Hematopoietic multipotent progenitor cell treated with erythropoietin and hydrocortisone succinate and interleukin-3 and kit ligand, for 6 days (in vitro differentiated cells): ENCODE measurements at regions not wholly inside any gene's neighbourhood (a gene's known extent, or its start where the extent isn't known, plus 50 kb on each side); places are given as distances from the start of the nearest gene placed in this dataset.
"Not testable (repeated sequence)": the region's sequence is repeated elsewhere in the genome, so short reads cannot be mapped to it uniquely, and the experiment has no call there.

Experiments used
- DNase-seq: peaks from one replicate; pipeline ENCODE4 v3.0.0-alpha.2; 2015

DNA sequence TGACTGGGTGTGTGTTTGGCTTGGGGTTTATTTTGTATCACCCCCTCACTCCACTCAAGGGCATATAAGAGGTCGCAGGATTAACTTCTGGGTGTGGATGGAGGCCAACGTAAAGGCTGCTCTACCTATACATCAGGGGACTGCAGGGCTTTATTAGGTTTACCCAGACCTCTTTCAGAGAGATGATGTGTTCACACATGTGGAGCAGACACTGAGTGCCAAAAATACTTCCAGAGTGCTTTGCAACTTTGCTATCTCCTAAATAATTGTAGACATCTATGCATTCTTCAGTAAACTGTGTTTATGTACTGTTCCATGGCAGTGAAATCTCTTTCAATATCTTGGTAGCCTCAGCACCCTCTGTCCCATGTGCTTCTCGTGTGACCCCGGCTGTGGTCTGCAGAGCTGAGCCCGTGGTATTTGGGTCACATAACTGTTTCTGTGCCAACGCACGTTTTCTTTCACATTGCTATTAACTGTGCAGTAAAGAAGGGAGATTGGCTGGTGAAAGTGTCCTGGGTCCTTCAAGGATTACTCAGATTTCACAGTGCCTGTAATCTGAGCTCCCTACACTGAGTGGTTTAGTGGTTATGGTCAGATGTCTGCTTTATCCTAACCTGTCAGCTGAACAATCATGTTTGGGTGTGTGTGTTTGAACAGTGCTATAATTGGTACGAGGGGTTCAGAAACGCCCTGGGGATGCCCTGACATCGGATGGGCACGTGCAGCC is 208.1 kb downstream of the VAPA start:
- no peak for DNase-seq

- DNase-seq: no peak
These were observed 209.5 kb downstream of the VAPA start for GRCh38 chr18:10122988-10123950.

DNA sequence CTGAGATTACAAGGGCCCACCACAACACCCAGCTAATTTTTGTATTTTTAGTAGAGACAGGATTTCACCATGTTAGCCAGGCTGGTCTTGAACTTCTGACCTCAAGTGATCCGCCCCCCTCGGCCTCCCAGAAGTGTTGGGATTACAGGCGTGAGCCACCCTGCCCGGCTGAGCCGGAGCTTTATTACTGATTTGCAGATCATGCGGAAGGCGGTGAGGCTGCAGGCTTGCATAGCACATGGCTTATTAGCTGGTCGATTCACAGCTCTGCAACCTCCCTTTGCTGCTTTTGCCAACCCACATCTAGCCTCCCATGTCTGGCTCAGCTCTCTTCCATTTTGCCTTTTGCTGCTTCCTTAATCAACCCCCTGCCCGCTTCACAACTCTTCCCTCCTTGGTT is 210.3 kb downstream of the VAPA start:
- no peak for DNase-seq

DNA sequence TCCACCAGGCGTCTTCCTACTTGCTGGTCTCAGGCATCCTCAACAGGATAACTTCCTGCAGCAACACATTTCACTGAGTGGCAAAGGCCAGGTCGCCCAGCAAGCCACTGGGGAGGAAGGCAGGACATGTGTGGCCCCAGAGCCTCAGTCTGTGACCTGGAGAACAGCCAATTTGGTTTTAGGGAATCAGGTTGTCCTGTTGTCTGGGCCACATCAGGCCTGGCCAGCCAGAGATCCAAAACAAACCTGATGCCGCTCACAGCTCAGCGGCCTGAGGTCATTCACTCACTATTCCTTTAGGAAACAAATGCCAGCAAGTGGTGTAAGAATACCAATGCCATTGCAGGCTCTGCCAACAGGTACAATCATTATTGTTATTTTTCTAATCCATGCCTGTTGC is 210.7 kb downstream of the VAPA start:
- DNase-seq: no peak

DNA sequence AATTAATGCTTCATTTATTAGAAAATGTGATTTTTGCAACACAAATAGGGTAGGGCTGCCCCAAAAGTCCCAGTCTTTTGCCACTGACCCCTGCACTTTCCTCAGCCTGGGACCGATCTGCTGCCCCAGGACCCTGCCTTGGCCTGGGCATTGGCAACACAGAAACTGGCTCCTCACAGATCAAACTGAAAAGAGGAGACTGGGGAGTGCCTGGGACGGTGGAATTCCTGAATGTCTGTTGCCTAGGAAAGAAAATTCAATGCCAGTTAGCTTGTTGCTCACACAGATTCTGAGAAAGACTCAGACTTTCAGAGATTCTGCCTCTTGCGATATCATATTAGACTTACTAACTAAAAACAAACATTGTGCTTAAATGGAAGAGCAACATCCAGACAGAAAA is 211.2 kb downstream of the VAPA start:
- DNase-seq: no peak

DNA sequence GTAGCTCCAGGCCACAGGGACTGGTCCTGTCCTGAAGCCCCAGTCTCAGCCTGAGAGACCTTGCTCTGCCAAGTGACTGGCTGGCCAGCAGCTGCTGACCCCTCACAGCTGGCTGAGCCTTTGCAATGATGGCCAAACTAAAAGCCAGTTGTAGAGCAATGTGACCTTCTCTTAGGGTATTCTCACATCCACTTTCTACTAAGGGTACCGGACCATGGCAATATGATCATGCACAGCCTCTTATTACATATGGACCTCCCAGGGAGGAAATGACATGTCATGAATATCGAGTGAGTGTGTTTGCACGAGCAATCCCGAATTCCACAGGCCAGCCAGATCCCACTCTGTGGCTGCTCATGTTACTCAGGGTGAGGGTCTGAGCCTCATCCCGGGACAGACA is 213.9 kb downstream of the VAPA start:
- DNase-seq: no peak

- DNase-seq: no peak
These were observed 215.2 kb downstream of the VAPA start for GRCh38 chr18:10128921-10129501.

- DNase-seq: no peak
These were observed 216.8 kb downstream of the VAPA start for GRCh38 chr18:10130606-10131005.

GRCh38 chr18:10131081-10131459 is 217.3 kb downstream of the VAPA start:
- DNase-seq: no peak

GRCh38 chr18:10131460-10132395 is 217.9 kb downstream of the VAPA start:
- DNase-seq: peak; percentile 11

DNA sequence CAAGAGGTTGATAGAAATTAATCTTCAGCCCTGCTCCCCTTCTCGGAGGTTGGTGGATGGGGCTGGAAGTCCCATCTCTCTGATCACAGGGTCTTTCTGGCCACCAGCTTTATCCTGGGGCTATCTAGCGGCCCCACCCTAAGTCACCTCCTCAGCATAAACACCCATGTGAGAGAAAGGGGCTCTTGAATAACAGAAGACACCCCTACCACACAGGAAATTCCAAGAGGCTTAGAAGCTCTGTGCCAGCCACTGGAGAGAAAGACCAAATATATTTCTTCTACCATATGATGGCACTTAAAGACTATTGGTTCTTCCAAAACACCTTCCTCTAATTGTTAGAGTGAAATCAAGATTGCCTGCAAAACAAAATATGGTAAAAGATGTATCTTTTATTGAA is 219.7 kb downstream of the VAPA start:
- no peak for DNase-seq

GRCh38 chr18:10134204-10134603 is 220.4 kb downstream of the VAPA start:
- DNase-seq: no peak

DNA sequence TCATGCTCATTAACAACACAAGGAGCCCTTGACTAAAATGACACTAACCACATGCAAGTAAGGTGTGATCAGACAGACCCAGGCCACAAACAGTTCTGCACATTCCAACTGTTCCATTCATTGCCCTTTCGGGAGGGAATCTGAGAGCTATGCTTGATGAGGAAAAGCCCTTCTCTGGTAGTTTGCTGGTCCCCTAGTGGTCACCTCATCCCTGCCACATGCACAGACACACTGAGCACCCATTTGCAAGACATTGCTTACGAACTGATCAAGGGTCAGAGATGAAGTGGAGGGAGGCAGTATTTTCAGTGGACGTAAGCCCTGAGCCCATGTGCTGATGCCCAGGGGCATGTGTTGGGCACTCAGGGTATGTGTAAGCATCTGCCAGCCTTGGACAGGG is 220.9 kb downstream of the VAPA start:
- DNase-seq: not testable (repeated sequence)

GRCh38 chr18:10135302-10135926 is 221.6 kb downstream of the VAPA start:
- DNase-seq: no peak

DNA sequence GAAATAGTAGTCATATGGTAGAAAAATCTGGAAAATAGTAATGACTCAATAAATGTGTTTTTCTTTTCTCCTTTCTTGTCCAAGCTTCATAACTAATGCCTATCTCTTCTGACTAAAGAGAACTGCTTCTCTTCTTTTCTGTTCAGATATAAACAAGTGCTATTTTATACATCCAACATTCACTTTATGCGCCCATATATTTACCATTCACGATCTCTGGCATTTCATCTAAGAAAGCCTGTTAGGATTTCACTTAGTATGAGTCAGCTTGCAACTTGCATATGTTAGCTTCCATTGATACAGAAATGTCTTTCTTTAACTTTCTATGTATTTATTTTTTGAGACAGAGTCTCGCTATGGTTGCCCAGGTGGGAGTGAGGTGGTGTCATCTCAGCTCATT is 224.9 kb downstream of the VAPA start:
- no peak for DNase-seq

DNA sequence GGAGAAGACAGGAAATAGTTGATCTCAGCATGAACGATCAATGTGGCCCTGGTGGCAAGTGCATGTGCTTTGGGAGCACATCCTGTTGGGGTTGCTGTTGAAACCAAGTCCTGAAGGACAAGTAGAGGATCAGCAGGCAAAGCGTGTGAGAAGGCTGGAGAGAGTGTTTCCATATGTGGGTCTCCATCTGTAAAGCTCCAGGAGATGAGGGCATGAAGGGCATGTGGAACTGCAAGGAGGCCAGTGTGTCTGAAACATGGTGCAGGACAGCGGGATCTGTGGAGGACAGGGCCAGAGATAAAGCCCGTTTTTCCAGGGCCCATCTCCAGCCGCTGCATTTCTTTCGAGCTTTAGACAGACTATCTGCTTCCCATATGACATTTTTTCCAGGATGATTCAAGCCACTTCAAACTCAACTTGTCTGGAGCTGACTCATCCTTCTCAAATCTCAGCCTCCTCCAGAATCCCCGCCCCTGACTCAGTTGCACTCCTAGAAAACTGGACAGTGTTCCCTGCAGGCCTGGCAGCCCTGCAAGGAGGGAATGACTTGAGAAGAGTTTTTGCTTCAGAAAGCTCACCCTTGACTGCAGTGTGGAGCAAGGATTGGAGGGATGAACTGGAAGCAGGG is 226.1 kb downstream of the VAPA start:
- no peak for DNase-seq

GRCh38 chr18:10140461-10141282 is 226.9 kb downstream of the VAPA start:
- no peak for DNase-seq

DNA sequence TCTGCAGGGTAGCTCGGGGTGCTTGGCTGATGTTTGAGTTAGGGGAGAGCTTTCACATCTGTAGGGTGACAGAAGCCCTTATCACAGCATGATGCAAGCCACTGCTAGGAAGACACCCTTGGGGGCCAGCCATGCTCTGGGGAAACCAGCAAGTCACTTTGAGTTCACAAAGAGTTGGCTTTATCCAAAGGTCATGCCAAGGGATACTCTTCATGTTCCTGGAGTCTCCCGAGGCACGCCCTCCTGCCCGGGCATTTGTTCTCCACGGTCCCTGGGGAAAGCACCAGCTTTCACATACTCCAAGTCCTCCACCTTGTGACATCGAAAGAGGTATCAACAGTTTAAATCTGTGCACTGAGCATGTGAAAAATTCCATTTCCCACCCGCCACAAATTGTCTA is 227.7 kb downstream of the VAPA start:
- no peak for DNase-seq

DNA sequence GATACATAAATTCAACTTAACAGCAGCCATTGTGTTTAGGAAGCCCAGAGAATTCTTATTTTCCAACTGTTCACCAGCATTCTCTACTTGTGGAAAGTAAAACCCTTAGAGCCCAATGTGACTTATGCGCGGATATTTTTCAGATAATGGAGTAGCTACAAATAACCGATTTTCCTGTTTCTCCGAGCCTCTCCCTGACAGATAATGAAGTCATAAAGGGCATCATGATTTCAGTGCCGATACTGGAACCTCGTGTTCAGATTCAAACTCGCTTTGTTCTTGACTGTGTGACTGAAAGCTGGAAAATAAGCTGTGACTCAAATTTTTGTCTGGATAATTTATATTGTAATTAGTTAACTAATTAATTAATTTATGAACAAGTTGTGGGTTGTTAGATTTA is 228.2 kb downstream of the VAPA start:
- DNase-seq: no peak

GRCh38 chr18:10142496-10143160 is 228.8 kb downstream of the VAPA start:
- no peak for DNase-seq
